ENCODE measurements at regions not wholly inside any gene's neighbourhood (a gene's known extent, or its start where the extent isn't known, plus 50 kb on each side); places are given as distances from the start of the nearest gene placed in this dataset.

GRCh38 chr1:177830531-177831135 lies 139.2 kb downstream of the SEC16B start:
- no peak for TF ChIP-seq CTCF (conservative IDR thresholded peaks at IDR 0.05)
- no peak for TF ChIP-seq EZH2 (IDR thresholded peaks at IDR 0.05; ENCODE audit: low read depth)

Data from PC-9 (cell line).